H9 (cell line): ENCODE measurements at regions not wholly inside any gene's neighbourhood (a gene's known extent, or its start where the extent isn't known, plus 50 kb on each side); places are given as distances from the start of the nearest gene placed in this dataset.
A peak's percentile ranks its signal among the peaks of the same experiment; 100 is the strongest.

ENCODE experiments used
- DNase-seq: peaks from one replicate; pipeline ENCODE4 v3.0.0-alpha.2; 2017
- H2AFZ ChIP-seq: one replicate; pipeline ENCODE4 v1.6.1; 2013; ENCODE audit warnings: mild to moderate bottlenecking, low read length, control low read depth, moderate library complexity
- H2AK5ac ChIP-seq: 2 replicates; pipeline ENCODE4 v1.6.1; 2013; ENCODE audit warnings: low read length, control low read depth, mixed read lengths; ENCODE audit not compliant: insufficient read length
- H2BK120ac ChIP-seq: one replicate; pipeline ENCODE4 v1.6.1; 2013; ENCODE audit warnings: low read depth, mild to moderate bottlenecking, low read length, control low read depth, inconsistent platforms; ENCODE audit not compliant: poor library complexity, severe bottlenecking
- H2BK12ac ChIP-seq: 2 replicates; pipeline ENCODE4 v1.6.1; 2013; ENCODE audit warnings: low read length, control low read depth, mixed read lengths, low read depth; ENCODE audit not compliant: insufficient read length
- H2BK15ac ChIP-seq: 2 replicates; pipeline ENCODE4 v1.6.1; 2013; ENCODE audit warnings: low read depth, low read length, control low read depth
- H2BK20ac ChIP-seq: one replicate; pipeline ENCODE4 v1.6.1; 2013; ENCODE audit warnings: low read depth, mild to moderate bottlenecking, low read length, control low read depth, inconsistent platforms; ENCODE audit not compliant: poor library complexity, severe bottlenecking
- H2BK5ac ChIP-seq: 2 replicates; pipeline ENCODE4 v1.6.1; 2013; ENCODE audit warnings: low read length, control low read depth, mixed read lengths; ENCODE audit not compliant: insufficient read length
- H3K14ac ChIP-seq: 2 replicates; pipeline ENCODE4 v1.6.1; 2013; ENCODE audit warnings: low read length, control low read depth; ENCODE audit not compliant: insufficient read depth
- H3K18ac ChIP-seq: 2 replicates; pipeline ENCODE4 v1.6.1; 2013; ENCODE audit warnings: low read depth, mild to moderate bottlenecking, mixed read lengths, low read length, control low read depth; ENCODE audit not compliant: insufficient read length
- H3K23ac ChIP-seq: 2 replicates; pipeline ENCODE4 v1.6.1; 2013; ENCODE audit warnings: low read length, control low read depth, mixed read lengths, low read depth; ENCODE audit not compliant: insufficient read length
- H3K23me2 ChIP-seq: 2 replicates; pipeline ENCODE4 v1.6.1; 2013; ENCODE audit warnings: low read depth, mild to moderate bottlenecking, mixed read lengths, low read length, control low read depth; ENCODE audit not compliant: insufficient read length, poor library complexity, severe bottlenecking
- H3K27ac ChIP-seq: 2 replicates; pipeline ENCODE4 v1.5.1; 2013; ENCODE audit warnings: low read length, control low read depth, mixed read lengths, low read depth; ENCODE audit not compliant: insufficient read length
- H3K27me3 ChIP-seq: 2 replicates; pipeline ENCODE4 v1.6.1; 2013; ENCODE audit warnings: low read length, control low read depth, inconsistent platforms; ENCODE audit not compliant: insufficient read depth
- H3K4ac ChIP-seq: 2 replicates; pipeline ENCODE4 v1.6.1; 2013; ENCODE audit warnings: low read depth, mild to moderate bottlenecking, control low read depth, inconsistent platforms, low read length, moderate library complexity
- H3K4me1 ChIP-seq: 2 replicates; pipeline ENCODE4 v1.6.1; 2013; ENCODE audit warnings: low read length, control low read depth, inconsistent platforms; ENCODE audit not compliant: insufficient read depth
- H3K4me2 ChIP-seq: 2 replicates; pipeline ENCODE4 v1.6.1; 2013; ENCODE audit warnings: low read length, control low read depth, mixed read lengths; ENCODE audit not compliant: insufficient read length, insufficient read depth
- H3K56ac ChIP-seq: 2 replicates; pipeline ENCODE4 v1.6.1; 2013; ENCODE audit warnings: low read depth, mild to moderate bottlenecking, mixed read lengths, low read length, control low read depth; ENCODE audit not compliant: insufficient read length
- H3K79me1 ChIP-seq: 2 replicates; pipeline ENCODE4 v1.6.1; 2013; ENCODE audit warnings: low read depth, mild to moderate bottlenecking, moderate library complexity, low read length, control low read depth, inconsistent platforms; ENCODE audit not compliant: insufficient read depth, poor library complexity, severe bottlenecking
- H3K79me2 ChIP-seq: 2 replicates; pipeline ENCODE4 v1.6.1; 2013; ENCODE audit warnings: low read length, control low read depth, inconsistent platforms; ENCODE audit not compliant: insufficient read depth
- H3K9ac ChIP-seq: 2 replicates; pipeline ENCODE4 v1.6.1; 2013; ENCODE audit warnings: low read length, control low read depth, mixed read lengths; ENCODE audit not compliant: insufficient read length; ENCODE audit errors: extremely low read depth
- H3K9me3 ChIP-seq: one replicate; pipeline ENCODE4 v1.6.1; 2013; ENCODE audit warnings: low read depth, low read length, inconsistent platforms; ENCODE audit not compliant: control insufficient read depth
- H3T11ph ChIP-seq: one replicate; pipeline ENCODE4 v1.6.1; 2013; ENCODE audit warnings: mild to moderate bottlenecking, low read length, control low read depth, inconsistent platforms
- H4K20me1 ChIP-seq: one replicate; pipeline ENCODE4 v1.6.1; 2013; ENCODE audit not compliant: control insufficient read depth, insufficient read length, insufficient read depth
- H4K5ac ChIP-seq: 2 replicates; pipeline ENCODE4 v1.6.1; 2013; ENCODE audit warnings: low read depth, mild to moderate bottlenecking, mixed read lengths, low read length, control low read depth; ENCODE audit not compliant: insufficient read length
- H4K8ac ChIP-seq: replicated peaks from 2 replicates; pipeline ENCODE4 v1.6.1; 2013; ENCODE audit warnings: low read length, control low read depth, mixed read lengths, low read depth; ENCODE audit not compliant: insufficient read length
- H4K91ac ChIP-seq: 2 replicates; pipeline ENCODE4 v1.6.1; 2013; ENCODE audit warnings: low read depth, mild to moderate bottlenecking, moderate library complexity, mixed read lengths, low read length, control low read depth; ENCODE audit not compliant: insufficient read length
- H3K27ac Mint-ChIP-seq, 3 experiments: 2 replicates in 2 of 3; 3 replicates in 1 of 3; pipeline ENCODE4 v1.8.0; 2020 to 2021; ENCODE audit warnings: mixed read lengths in 3 of 3, mild to moderate bottlenecking in 1 of 3, moderate library complexity in 1 of 3
- H3K27me3 Mint-ChIP-seq: 2 replicates; pipeline ENCODE4 v1.8.0; 2021; ENCODE audit warnings: low read depth, mild to moderate bottlenecking, moderate library complexity, mixed read lengths
- H3K36me3 Mint-ChIP-seq, 3 experiments: 2 replicates in 2 of 3; 3 replicates in 1 of 3; pipeline ENCODE4 v1.8.0; 2020 to 2021; ENCODE audit warnings: low read depth in 3 of 3, mixed read lengths in 3 of 3; ENCODE audit not compliant: insufficient read depth in 1 of 3
- H3K4me1 Mint-ChIP-seq, 2 experiments: 2 replicates each; pipeline ENCODE4 v1.8.0; 2020; ENCODE audit warnings: mixed read lengths in 2 of 2
- H3K4me3 Mint-ChIP-seq, 2 experiments: 2 replicates in 1 of 2; 3 replicates in 1 of 2; pipeline ENCODE4 v1.8.0; 2020 to 2021; ENCODE audit warnings: mild to moderate bottlenecking in 2 of 2, mixed read lengths in 2 of 2, moderate library complexity in 1 of 2
- H3K9me3 Mint-ChIP-seq, 2 experiments: 2 replicates in 1 of 2; 3 replicates in 1 of 2; pipeline ENCODE4 v1.8.0; 2020; ENCODE audit warnings: mild to moderate bottlenecking in 2 of 2, mixed read lengths in 2 of 2, moderate library complexity in 1 of 2
- CTCF ChIP-seq: fragments of 200-600 bp; sonication (generic); conservative IDR thresholded peaks from 3 replicates; pipeline ENCODE4 v1.8.0; 2021; ENCODE audit warnings: antibody characterized with exemption, mild to moderate bottlenecking
- WGBS: extraction: QIAGEN DNeasy Blood & Tissue Kit; methylation state at CpG from one replicate; pipeline ENCODE4 v1.1.7; 2013; ENCODE audit warnings: missing lambda C conversion rate, low lambda C conversion rate, mixed read lengths; ENCODE audit not compliant: insufficient read length; ENCODE audit errors: extremely low coverage; 5-methylcytosine and 5-hydroxymethylcytosine counted together

GRCh38 chr9:136599811-136600660, 54.2 kb upstream of the NOTCH1 start:
- Mint-ChIP-seq H3K9me3 (peaks cover 0 to 8% of the 10 kb centered on the region in 2 experiments; a peak in 1 of 5 replicates), H3K4me1 (peaks cover 13 to 44% of the 10 kb centered on the region in 2 experiments), H3K4me3 (peak overlapping the region in 1 of 2 experiments; percentile 36; a peak in 2 of 5 replicates), H3K27ac (peak overlapping the region in 2 of 3 experiments; percentile 7 to 29; a peak in 1 of 7 replicates), H3K27me3 (no peaks in the 10 kb centered on the region; the same call in 1 of the 2 replicates), H3K36me3 (peaks cover 0 to 7% (median 0%) of the 10 kb centered on the region in 3 experiments; a peak in 1 of 7 replicates)
- H3K4ac ChIP-seq = no peak overlapping the region
- H3K23me2 ChIP-seq = no peaks in the 10 kb centered on the region
- H3K18ac ChIP-seq = no peak overlapping the region
- H4K5ac ChIP-seq = no peak overlapping the region
- no peak overlapping the region for H2BK5ac ChIP-seq
- H3K56ac ChIP-seq = no peak overlapping the region
- no peak overlapping the region for H2BK120ac ChIP-seq
- H4K91ac ChIP-seq = no peak overlapping the region
- no peak overlapping the region for H2BK12ac ChIP-seq
- no peak overlapping the region for H3K23ac ChIP-seq
- no peaks in the 10 kb centered on the region for H4K20me1 ChIP-seq
- no peak overlapping the region for H3K14ac ChIP-seq
- no peaks in the 10 kb centered on the region for H3K9me3 ChIP-seq
- DNase-seq = no peak
- no peak for TF ChIP-seq CTCF
- no peak overlapping the region for H2AK5ac ChIP-seq
- H3K9ac ChIP-seq = no peak overlapping the region
- H4K8ac ChIP-seq = no peak overlapping the region
- no peak overlapping the region for H2BK20ac ChIP-seq
- no peak overlapping the region for H3K27ac ChIP-seq
- H3K79me1 ChIP-seq = no peaks in the 10 kb centered on the region
- H3T11ph ChIP-seq = no peak overlapping the region
- no peak overlapping the region for H2AFZ ChIP-seq
- 0 out of 2 replicates have a peak overlapping the region, but pooled peaks have one; percentile 3 for H2BK15ac ChIP-seq
- H3K4me2 ChIP-seq = no peak overlapping the region
- WGBS = no CpG with 5 or more reads among the region's 29 CpGs
- no peaks in the 10 kb centered on the region for H3K79me2 ChIP-seq
- H3K27me3 ChIP-seq = no peaks in the 10 kb centered on the region
- no peaks in the 10 kb centered on the region for H3K4me1 ChIP-seq
